ENCODE measurements at regions not wholly inside any gene's neighbourhood (a gene's known extent, or its start where the extent isn't known, plus 50 kb on each side); places are given as distances from the start of the nearest gene placed in this dataset.

DNA sequence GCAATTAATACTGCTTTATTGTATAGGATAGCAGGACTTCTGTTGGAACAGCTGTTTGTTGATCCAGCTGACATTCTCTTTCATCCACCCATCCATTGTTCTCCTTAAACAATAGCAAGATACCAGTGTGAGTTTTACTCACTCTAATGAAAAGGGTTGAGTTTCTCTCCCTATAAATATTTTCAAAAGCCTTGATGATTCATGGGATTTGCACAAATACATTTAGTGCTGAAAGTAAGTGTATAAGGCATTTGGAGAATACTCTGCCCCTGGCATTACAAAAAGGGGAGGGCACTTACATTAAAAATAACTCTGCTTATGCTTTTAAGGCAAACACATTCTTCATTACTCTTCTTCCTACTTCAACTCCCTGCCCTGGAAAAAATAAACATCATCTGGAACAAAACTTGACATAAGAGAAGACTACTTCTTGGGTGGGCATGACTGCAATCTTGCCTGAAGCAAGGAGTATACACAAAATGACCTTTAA is 634.9 kb downstream of the METTL15 start:
- Histone ChIP-seq H2AFZ (ENCODE audit: insufficient read depth, low read depth, low read length, poor library complexity, severe bottlenecking) (no peak overlapping the region), H3K79me2 (ENCODE audit: control insufficient read depth, insufficient read depth, low read length) (no peaks in the 10 kb centered on the region), H3K27ac (ENCODE audit: low read length in 2 of 2) (no peak overlapping the region), H3K4me2 (replicated peaks; ENCODE audit: low read depth, low read length, poor library complexity, severe bottlenecking) (no peak overlapping the region), H3K27me3 (replicated peaks in 1 of 4; ENCODE audit: control extremely low read depth in 1 of 4, control insufficient read depth in 3 of 4, insufficient read depth in 4 of 4, low read length in 3 of 4) (no peaks in the 10 kb centered on the region), H3K9ac (ENCODE audit: low read length) (no peak overlapping the region), H3K4me3 (ENCODE audit: control extremely low read depth in 1 of 5, extremely low read depth in 1 of 5, insufficient read depth in 1 of 5, low read depth in 2 of 5, low read length in 4 of 5) (no peak overlapping the region), H3K36me3 (replicated peaks in 1 of 2; ENCODE audit: control extremely low read depth in 1 of 2, control insufficient read depth in 1 of 2, extremely low read depth in 1 of 2, insufficient read depth in 2 of 2, low read length in 1 of 2) (no peaks in the 10 kb centered on the region), H3K9me3 (ENCODE audit: control extremely low read depth in 1 of 3, control insufficient read depth in 2 of 3, insufficient read depth in 1 of 3, low read length in 2 of 3) (peaks cover 0 to 2% (median 0%) of the 10 kb centered on the region in 3 donors), H4K20me1 (ENCODE audit: control insufficient read depth, insufficient read depth, low read length, poor library complexity, severe bottlenecking) (no peaks in the 10 kb centered on the region), H3K4me1 (ENCODE audit: control insufficient read depth in 2 of 2, insufficient read depth in 2 of 2, low read length in 2 of 2) (no peaks in the 10 kb centered on the region)
- TF ChIP-seq EZH2 (IDR thresholded peaks at IDR 0.05; ENCODE audit: borderline replicate concordance, insufficient read depth, low read depth, low read length, poor library complexity, severe bottlenecking): no peak
- TF ChIP-seq, protein P1, sequence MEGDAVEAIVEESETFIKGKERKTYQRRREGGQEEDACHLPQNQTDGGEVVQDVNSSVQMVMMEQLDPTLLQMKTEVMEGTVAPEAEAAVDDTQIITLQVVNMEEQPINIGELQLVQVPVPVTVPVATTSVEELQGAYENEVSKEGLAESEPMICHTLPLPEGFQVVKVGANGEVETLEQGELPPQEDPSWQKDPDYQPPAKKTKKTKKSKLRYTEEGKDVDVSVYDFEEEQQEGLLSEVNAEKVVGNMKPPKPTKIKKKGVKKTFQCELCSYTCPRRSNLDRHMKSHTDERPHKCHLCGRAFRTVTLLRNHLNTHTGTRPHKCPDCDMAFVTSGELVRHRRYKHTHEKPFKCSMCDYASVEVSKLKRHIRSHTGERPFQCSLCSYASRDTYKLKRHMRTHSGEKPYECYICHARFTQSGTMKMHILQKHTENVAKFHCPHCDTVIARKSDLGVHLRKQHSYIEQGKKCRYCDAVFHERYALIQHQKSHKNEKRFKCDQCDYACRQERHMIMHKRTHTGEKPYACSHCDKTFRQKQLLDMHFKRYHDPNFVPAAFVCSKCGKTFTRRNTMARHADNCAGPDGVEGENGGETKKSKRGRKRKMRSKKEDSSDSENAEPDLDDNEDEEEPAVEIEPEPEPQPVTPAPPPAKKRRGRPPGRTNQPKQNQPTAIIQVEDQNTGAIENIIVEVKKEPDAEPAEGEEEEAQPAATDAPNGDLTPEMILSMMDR (IDR thresholded peaks at IDR 0.05): no peak
- intact Hi-C loops (cut with micrococcal nuclease): no loop called here
- Mint-ChIP-seq H3K4me1 (no peaks in the 10 kb centered on the region), H3K9me3 (ENCODE audit: insufficient read depth) (peaks cover 6% of the 10 kb centered on the region), H3K27me3 (no peaks in the 10 kb centered on the region), H3K4me3 (no peak overlapping the region), H3K27ac (no peak overlapping the region)
- ChIA-PET CTCF (no interaction called here), POLR2A (no interaction called here)
- DNase-seq: no peak
- no peak for ATAC-seq (ENCODE audit: low read depth)

DNA sequence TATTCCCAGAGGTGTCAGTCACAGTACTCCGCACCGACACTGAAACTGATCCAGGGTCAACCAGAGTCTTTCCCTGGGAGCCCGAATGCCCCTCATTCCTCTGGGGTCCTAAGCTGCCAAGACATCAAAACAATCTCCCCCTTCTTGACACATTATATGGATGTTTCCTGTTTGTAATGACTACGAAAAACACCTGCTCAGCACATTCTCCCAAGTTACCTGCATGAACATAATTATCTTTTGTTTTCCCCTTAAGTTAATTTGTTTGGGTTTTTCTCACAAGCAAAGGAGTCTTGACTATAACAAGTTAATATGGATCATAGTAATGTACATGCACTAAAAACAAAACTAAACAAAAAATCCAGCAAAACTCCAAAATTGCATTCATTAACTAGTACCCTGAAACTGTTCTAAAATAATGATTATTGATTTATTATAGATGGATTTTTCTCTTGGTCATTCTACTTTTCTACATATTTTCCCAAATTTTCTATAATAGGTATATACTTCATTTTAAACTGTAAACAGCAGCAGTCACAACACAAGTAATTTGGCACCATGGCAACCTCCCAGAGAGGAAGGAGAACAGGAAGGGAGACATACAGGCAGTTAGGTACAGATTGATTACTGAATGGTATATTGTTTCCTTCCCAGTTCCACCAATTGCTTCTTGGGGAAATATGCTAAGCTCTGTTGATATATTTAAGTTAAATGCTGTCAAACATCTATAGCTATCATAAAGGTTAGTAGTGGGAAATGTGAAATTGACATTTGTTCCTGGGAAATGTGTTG is 631.5 kb downstream of the METTL15 start:
- Histone ChIP-seq H3K27ac (ENCODE audit: low read length in 2 of 2) (no peak overlapping the region), H3K4me1 (ENCODE audit: control insufficient read depth in 2 of 2, insufficient read depth in 2 of 2, low read length in 2 of 2) (no peaks in the 10 kb centered on the region), H3K9ac (ENCODE audit: low read length) (no peak overlapping the region), H3K4me2 (replicated peaks; ENCODE audit: low read depth, low read length, poor library complexity, severe bottlenecking) (no peak overlapping the region), H3K79me2 (ENCODE audit: control insufficient read depth, insufficient read depth, low read length) (no peaks in the 10 kb centered on the region), H3K36me3 (replicated peaks in 1 of 2; ENCODE audit: control extremely low read depth in 1 of 2, control insufficient read depth in 1 of 2, extremely low read depth in 1 of 2, insufficient read depth in 2 of 2, low read length in 1 of 2) (no peaks in the 10 kb centered on the region), H4K20me1 (ENCODE audit: control insufficient read depth, insufficient read depth, low read length, poor library complexity, severe bottlenecking) (no peaks in the 10 kb centered on the region), H3K9me3 (ENCODE audit: control extremely low read depth in 1 of 3, control insufficient read depth in 2 of 3, insufficient read depth in 1 of 3, low read length in 2 of 3) (peaks cover 0 to under 1% (median 0%) of the 10 kb centered on the region in 3 donors), H2AFZ (ENCODE audit: insufficient read depth, low read depth, low read length, poor library complexity, severe bottlenecking) (no peak overlapping the region), H3K4me3 (ENCODE audit: control extremely low read depth in 1 of 5, extremely low read depth in 1 of 5, insufficient read depth in 1 of 5, low read depth in 2 of 5, low read length in 4 of 5) (no peak overlapping the region), H3K27me3 (replicated peaks in 1 of 4; ENCODE audit: control extremely low read depth in 1 of 4, control insufficient read depth in 3 of 4, insufficient read depth in 4 of 4, low read length in 3 of 4) (no peaks in the 10 kb centered on the region)
- Mint-ChIP-seq H3K9me3 (ENCODE audit: insufficient read depth) (no peaks in the 10 kb centered on the region), H3K4me3 (no peak overlapping the region), H3K27me3 (no peaks in the 10 kb centered on the region), H3K27ac (no peak overlapping the region), H3K4me1 (no peaks in the 10 kb centered on the region)
- WGBS (ENCODE audit: insufficient coverage): 84% methylated on average over 2 of the region's 4 CpGs
- DNase-seq (no peak), ATAC-seq (ENCODE audit: low read depth) (no peak)
- CTCF ChIA-PET: no interaction called here
- TF ChIP-seq EZH2 (IDR thresholded peaks at IDR 0.05; ENCODE audit: borderline replicate concordance, insufficient read depth, low read depth, low read length, poor library complexity, severe bottlenecking): no peak
- TF ChIP-seq, protein P1 (IDR thresholded peaks at IDR 0.05): no peak
- intact Hi-C loops (cut with micrococcal nuclease): no loop called here
- POLR2A ChIA-PET: no interaction called here

Data from B cell (primary cell).